Breast epithelium (tissue), 4 donors: ENCODE measurements at regions not wholly inside any gene's neighbourhood (a gene's known extent, or its start where the extent isn't known, plus 50 kb on each side); places are given as distances from the start of the nearest gene placed in this dataset.

ENCODE experiments used
- DNase-seq, 2 donors: peaks; one replicate each; pipeline ENCODE4 v3.0.0-alpha.2; 2019; ENCODE audit warnings: low spot score in 2 of 2
- H3K27ac ChIP-seq, 2 donors: fragments of 200-600 bp; sonication (generic) in 1 of 2; one replicate each; pipeline ENCODE4 v1.5.1; 2016 to 2019; ENCODE audit warnings: mild to moderate bottlenecking in 1 of 2
- H3K27me3 ChIP-seq, 2 donors: fragments of 200-600 bp; sonication (generic) in 1 of 2; one replicate each; pipeline versions ENCODE4 v1.5.1 to v1.6.0; 2017 to 2019; ENCODE audit warnings: control low read depth in 1 of 2, mild to moderate bottlenecking in 1 of 2
- H3K36me3 ChIP-seq: fragments of 200-600 bp; one replicate; pipeline ENCODE4 v1.5.1; 2019
- H3K4me1 ChIP-seq, 2 donors: fragments of 200-600 bp; sonication (generic); one replicate each; pipeline ENCODE4 v1.5.1; 2016 to 2019; ENCODE audit warnings: control low read depth in 1 of 2
- H3K4me3 ChIP-seq, 3 donors: fragments of 200-600 bp; sonication (generic); 1 replicate in 2 of 3; 2 replicates in 1 of 3; pipeline ENCODE4 v1.5.1; 2016 to 2019; ENCODE audit warnings: mild to moderate bottlenecking in 3 of 3, moderate library complexity in 2 of 3
- H3K9me3 ChIP-seq, 2 donors: fragments of 200-600 bp; sonication (generic) in 1 of 2; one replicate each; pipeline ENCODE4 v1.5.1; 2016 to 2019; ENCODE audit warnings: control low read depth in 1 of 2
- POLR2A ChIP-seq: fragments of 450-650 bp; IDR thresholded peaks from one replicate; pipeline ENCODE4 v1.6.1; 2016; ENCODE audit warnings: antibody characterized with exemption, mild to moderate bottlenecking, moderate library complexity
- POLR2AphosphoS5 ChIP-seq, 3 donors: sonication (generic); formaldehyde crosslinking; IDR thresholded peaks; one replicate each; pipeline ENCODE4 v1.6.1; 2017; ENCODE audit warnings: antibody characterized with exemption in 3 of 3
- intact Hi-C: fragments of 100-400 bp; cut with DNase I; formaldehyde crosslinking; loops from one replicate; pipeline ENCODE4 v1.15.1; 2023; ENCODE audit warnings: low total_unique reads
- TF ChIP-seq, protein P1 (sequence below), 3 donors: fragments of 450-650 bp; IDR thresholded peaks; one replicate each; pipeline ENCODE4 v1.5.1; 2016 to 2017; ENCODE audit warnings: antibody characterized with exemption in 3 of 3, mild to moderate bottlenecking in 3 of 3, moderate library complexity in 3 of 3

DNA sequence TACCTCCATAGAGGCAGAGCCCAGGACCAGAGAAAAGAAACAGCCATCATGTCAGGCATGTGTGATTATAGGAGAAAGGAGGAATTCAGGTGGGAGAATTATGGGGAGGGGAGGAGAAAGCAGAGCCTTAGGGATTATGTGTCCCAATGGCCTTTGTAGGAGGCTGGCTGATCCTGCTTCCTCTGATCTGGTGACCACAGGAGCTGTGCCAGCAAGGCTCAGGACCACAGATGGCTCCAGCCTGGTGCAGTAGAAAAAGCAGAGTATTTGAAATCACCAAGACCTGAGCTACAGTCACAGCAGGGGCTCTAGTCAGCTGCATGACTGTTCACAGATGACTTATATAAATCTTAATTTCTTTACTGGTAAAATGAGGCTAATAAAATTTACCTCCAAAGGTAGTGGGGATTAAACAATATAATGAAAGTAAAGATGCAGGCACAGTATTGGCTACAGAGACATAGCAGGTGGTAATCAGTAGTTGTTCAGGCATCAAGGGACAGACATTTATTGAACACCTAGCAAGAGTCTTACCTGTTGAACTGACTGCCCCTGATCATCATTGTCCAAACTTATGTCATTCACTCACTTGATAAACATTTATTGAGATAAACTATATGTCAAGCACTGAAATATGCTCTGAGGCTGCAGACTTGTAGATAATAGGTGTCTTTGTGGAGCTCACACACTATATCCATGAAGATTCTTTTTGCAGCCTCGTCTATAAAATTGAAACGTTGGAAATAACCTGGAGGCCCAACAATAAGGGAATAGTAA lies 121.3 kb downstream of the MYCN start:
- Histone ChIP-seq H3K4me1 (no peaks in the 10 kb centered on the region), H3K27ac (no peak overlapping the region), H3K9me3 (peaks cover 10 to 22% of the 10 kb centered on the region in 2 donors), H3K4me3 (no peak overlapping the region), H3K27me3 (no peaks in the 10 kb centered on the region), H3K36me3 (no peaks in the 10 kb centered on the region)
- TF ChIP-seq, protein P1, sequence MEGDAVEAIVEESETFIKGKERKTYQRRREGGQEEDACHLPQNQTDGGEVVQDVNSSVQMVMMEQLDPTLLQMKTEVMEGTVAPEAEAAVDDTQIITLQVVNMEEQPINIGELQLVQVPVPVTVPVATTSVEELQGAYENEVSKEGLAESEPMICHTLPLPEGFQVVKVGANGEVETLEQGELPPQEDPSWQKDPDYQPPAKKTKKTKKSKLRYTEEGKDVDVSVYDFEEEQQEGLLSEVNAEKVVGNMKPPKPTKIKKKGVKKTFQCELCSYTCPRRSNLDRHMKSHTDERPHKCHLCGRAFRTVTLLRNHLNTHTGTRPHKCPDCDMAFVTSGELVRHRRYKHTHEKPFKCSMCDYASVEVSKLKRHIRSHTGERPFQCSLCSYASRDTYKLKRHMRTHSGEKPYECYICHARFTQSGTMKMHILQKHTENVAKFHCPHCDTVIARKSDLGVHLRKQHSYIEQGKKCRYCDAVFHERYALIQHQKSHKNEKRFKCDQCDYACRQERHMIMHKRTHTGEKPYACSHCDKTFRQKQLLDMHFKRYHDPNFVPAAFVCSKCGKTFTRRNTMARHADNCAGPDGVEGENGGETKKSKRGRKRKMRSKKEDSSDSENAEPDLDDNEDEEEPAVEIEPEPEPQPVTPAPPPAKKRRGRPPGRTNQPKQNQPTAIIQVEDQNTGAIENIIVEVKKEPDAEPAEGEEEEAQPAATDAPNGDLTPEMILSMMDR (IDR thresholded peaks at IDR 0.05), result no peak
- TF ChIP-seq POLR2A (no peak), POLR2AphosphoS5 (IDR thresholded peaks at IDR 0.05) (no peak)
- intact Hi-C loops, result no loop called here
- no peak for DNase-seq

DNA sequence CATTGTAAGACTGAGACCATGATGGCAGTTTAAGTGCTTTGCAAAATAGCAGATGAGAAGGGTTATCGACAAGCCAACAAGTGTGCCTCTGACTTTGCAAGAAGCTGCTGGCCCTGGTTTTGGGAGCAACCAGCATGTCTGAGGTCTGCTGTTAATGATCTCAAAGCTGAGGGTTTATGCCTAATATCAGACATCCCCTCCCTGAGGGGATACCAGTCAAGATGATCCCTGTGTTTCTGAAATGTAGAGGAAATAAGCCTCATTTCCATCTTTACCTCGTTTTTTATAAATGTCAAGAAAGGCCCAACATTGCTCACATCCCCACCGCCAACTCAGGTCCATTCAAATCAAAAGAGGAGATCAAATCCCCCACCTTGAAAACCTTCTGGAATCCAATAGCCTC lies 120.6 kb downstream of the MYCN start:
- Histone ChIP-seq H3K4me3 (no peak overlapping the region), H3K4me1 (no peaks in the 10 kb centered on the region), H3K36me3 (no peaks in the 10 kb centered on the region), H3K27me3 (no peaks in the 10 kb centered on the region), H3K27ac (no peak overlapping the region), H3K9me3 (peaks cover 10 to 22% of the 10 kb centered on the region in 2 donors)
- intact Hi-C loops, result no loop called here
- TF ChIP-seq POLR2AphosphoS5 (IDR thresholded peaks at IDR 0.05) (no peak), POLR2A (no peak)
- TF ChIP-seq, protein P1 (IDR thresholded peaks at IDR 0.05), result no peak
- no peak for DNase-seq

DNA sequence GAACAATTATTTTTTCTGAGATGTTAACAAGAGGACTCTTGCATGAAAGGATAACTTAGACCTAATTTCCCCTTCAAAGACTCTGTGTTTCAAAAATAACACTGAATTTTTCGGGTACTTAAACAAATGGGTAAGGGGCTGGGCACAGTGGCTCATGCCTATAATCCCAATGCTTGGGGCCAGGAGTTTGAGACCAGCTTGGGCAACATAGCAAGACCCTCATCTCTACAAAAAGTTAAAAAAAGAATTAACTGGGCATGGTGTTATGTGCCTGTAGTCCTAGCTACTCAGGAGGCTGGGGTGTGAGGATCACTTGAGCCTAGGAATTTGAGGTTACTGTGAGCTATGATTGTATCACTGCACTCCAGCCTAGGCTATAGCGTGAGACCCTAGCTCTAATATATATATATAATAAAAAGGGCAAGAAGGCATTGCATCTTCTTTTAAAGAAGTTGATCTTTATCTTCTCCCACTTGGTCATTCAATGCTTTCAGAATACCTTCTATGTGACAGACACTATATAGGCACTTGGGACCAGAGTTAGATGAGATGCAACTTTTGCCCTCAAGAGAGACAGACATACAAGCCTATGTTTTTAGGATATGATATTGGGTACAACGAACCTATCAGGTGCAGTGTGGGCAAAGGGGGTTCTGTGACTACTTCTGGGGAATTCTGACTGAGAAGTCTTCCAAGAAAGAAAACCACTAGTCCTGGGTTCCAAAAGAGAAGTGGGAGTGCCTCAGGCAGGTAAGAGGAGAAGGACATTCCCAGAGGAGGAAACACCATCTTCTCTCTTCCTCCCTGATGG lies 120.0 kb downstream of the MYCN start:
- Histone ChIP-seq H3K9me3 (peaks cover 10 to 22% of the 10 kb centered on the region in 2 donors), H3K27me3 (no peaks in the 10 kb centered on the region), H3K4me3 (no peak overlapping the region), H3K36me3 (no peaks in the 10 kb centered on the region), H3K27ac (no peak overlapping the region), H3K4me1 (no peaks in the 10 kb centered on the region)
- intact Hi-C loops, result no loop called here
- TF ChIP-seq POLR2AphosphoS5 (IDR thresholded peaks at IDR 0.05), result no peak
- TF ChIP-seq, protein P1 (IDR thresholded peaks at IDR 0.05), result no peak
- no peak for TF ChIP-seq POLR2A
- DNase-seq, result no peak

DNA sequence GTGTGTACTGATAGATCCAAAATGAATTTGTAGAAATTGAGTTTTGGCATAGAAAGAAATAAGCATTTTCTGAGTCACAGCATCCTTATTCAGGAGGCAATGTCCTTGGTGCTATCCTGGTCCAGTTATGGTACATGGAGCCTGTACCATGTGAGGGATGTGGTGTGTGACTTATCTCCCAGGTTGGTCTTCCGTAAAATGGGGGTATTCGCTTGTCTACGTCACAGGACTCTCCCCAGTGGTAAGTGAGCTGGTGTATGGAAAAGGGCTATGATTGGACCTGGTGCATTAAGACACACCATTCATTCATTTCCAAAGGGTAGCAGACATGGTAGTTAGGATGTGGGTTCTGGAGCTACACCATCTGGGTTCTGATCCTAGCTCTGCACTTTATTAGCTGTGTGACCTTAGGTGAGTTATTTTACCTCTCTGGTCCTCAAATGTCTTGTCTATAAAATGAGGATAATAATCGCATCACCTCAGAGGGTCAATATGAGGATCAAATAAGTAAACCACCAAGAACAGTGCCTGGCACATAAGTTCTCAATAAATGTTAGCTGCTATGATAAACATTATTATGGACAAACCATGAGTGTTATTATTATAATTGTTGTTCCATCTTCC lies 119.2 kb downstream of the MYCN start:
- Histone ChIP-seq H3K27me3 (no peaks in the 10 kb centered on the region), H3K4me3 (no peak overlapping the region), H3K9me3 (peaks cover 10 to 22% of the 10 kb centered on the region in 2 donors), H3K27ac (no peak overlapping the region), H3K4me1 (no peaks in the 10 kb centered on the region), H3K36me3 (no peaks in the 10 kb centered on the region)
- DNase-seq, result no peak
- intact Hi-C loops, result loop anchor here (5.0 kb wide), 1 partner anchor 148 kb away; no protein-coding TSS in a partner anchor
- TF ChIP-seq, protein P1 (IDR thresholded peaks at IDR 0.05), result no peak
- TF ChIP-seq POLR2A, result no peak
